Coronary artery (tissue), 2 donors: ENCODE measurements at regions not wholly inside any gene's neighbourhood (a gene's known extent, or its start where the extent isn't known, plus 50 kb on each side); places are given as distances from the start of the nearest gene placed in this dataset.

Experiments
- DNase-seq: peaks from one replicate; pipeline ENCODE4 v3.0.0-alpha.2; 2017; ENCODE audit warnings: low spot score
- H3K27ac ChIP-seq, 2 donors: fragments of 200-600 bp; sonication (generic); one replicate each; pipeline ENCODE4 v1.5.1; 2016 to 2019
- H3K4me3 ChIP-seq: fragments of 200-600 bp; sonication (generic); 2 replicates; pipeline ENCODE4 v1.5.1; 2016; ENCODE audit warnings: mild to moderate bottlenecking, moderate library complexity
- TF ChIP-seq, protein P1 (sequence below): fragments of 200-600 bp; sonication (generic); IDR thresholded peaks from one replicate; pipeline ENCODE4 v1.5.1; 2019; ENCODE audit warnings: antibody characterized with exemption

DNA sequence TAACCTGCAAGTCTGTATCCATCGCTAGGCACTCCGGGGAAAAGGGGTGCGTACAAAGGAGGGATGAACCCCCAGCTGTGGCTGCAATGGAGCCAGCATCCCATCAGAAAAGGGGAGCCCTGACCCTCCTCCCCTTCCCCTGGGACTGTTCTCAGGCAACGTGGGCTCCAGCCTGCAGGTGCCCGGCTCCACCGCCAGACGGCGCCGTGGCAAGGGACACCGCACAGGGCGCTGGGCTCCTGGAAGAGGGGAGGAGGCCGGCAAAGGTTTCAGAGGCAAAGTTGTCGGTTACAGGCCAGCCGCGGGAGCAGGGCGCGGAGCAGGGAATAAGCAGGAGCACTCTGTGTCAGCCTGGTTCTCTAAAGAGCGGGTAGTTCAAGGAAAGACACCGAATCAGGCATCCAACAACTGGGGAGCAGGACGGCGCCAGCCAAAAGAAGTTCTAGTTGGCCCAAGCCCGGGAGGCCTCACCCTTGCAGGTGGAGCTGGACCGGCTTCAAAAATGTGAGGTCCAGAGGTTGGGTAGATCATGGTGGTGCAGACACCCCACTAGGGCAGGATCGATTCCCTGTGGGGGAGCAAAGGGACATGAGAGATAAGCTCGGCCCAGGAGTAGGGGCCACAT lies 53.0 kb upstream of the ATP12A start:
- no peak overlapping the region for H3K27ac ChIP-seq
- H3K4me3 ChIP-seq = no peak overlapping the region
- TF ChIP-seq, protein P1, sequence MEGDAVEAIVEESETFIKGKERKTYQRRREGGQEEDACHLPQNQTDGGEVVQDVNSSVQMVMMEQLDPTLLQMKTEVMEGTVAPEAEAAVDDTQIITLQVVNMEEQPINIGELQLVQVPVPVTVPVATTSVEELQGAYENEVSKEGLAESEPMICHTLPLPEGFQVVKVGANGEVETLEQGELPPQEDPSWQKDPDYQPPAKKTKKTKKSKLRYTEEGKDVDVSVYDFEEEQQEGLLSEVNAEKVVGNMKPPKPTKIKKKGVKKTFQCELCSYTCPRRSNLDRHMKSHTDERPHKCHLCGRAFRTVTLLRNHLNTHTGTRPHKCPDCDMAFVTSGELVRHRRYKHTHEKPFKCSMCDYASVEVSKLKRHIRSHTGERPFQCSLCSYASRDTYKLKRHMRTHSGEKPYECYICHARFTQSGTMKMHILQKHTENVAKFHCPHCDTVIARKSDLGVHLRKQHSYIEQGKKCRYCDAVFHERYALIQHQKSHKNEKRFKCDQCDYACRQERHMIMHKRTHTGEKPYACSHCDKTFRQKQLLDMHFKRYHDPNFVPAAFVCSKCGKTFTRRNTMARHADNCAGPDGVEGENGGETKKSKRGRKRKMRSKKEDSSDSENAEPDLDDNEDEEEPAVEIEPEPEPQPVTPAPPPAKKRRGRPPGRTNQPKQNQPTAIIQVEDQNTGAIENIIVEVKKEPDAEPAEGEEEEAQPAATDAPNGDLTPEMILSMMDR = no peak
- DNase-seq = no peak

DNA sequence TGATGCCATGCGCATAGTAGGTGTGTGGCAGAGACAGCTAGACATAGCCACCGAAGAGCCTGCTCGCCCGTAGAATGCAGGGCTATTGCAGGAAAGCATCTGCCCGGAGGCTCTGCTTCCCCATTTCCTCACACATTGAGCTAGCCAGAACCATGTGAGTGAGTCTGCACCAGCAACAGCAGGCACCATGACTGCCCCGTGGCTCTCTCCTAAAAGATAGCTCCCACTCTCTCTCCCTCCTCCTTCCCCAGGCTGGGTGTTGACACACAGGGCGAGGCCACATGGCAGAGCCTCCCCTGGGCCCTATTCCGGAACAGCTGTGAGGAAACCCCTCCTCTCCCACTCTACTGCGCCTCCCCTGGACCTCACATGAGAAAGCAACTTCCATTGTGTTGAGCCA lies 52.3 kb upstream of the ATP12A start:
- no peak for DNase-seq
- Histone ChIP-seq H3K27ac (no peak overlapping the region), H3K4me3 (no peak overlapping the region)
- TF ChIP-seq, protein P1 = no peak

DNA sequence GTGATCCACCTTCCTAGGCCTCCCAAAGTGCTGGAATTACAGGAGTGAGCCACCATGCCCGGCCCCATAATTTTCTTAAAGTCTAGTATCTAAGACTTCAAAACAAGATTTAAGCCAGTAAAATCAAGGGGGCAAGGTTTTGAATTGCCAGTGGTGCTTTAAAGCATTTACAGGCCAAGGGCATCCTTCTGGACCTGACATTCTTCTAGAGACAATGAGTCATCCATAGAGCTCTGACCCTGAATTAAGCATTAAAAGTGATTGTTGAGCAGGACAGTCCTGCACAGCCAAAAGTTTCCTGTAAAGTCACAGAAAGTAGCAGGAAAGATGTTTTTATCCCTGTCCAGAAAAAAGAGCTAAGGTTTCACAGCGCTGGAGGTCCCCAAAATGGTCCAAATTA lies 50.9 kb upstream of the ATP12A start:
- H3K27ac ChIP-seq = no peak overlapping the region
- TF ChIP-seq, protein P1 = no peak
- DNase-seq = no peak
- H3K4me3 ChIP-seq = no peak overlapping the region

DNA sequence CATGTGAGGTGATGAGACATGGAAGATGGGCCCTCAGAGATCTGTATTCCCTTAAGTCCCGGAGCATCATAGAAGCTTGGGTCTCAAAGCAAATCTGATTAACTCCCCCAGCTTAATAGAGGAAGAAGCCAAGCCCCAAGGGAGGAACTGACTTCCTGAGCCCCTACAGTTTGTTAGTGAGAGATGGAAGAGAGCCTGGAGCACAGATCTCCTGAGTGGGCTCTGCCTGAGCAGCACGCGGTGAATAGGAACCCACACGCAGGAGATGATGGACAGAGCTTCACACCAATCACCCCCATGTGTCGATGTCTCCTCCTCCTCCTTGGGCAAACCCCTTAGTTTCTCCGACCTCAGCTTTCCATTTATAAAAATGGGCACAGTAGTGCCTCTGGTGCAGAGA lies 50.1 kb upstream of the ATP12A start:
- DNase-seq = no peak
- Histone ChIP-seq H3K4me3 (no peak overlapping the region), H3K27ac (no peak overlapping the region)
- TF ChIP-seq, protein P1 = no peak
